Upper lobe of left lung (tissue), 4 donors: ENCODE measurements at regions not wholly inside any gene's neighbourhood (a gene's known extent, or its start where the extent isn't known, plus 50 kb on each side); places are given as distances from the start of the nearest gene placed in this dataset.

ENCODE experiments used
- POLR2A ChIP-seq, 4 donors: fragments of 450-650 bp; IDR thresholded peaks; one replicate each; pipeline ENCODE4 v1.5.1; 2016 to 2017; ENCODE audit warnings: antibody characterized with exemption in 4 of 4, mild to moderate bottlenecking in 2 of 4
- POLR2AphosphoS5 ChIP-seq, 2 donors: sonication (generic); formaldehyde crosslinking; IDR thresholded peaks; one replicate each; pipeline ENCODE4 v1.5.1; 2017; ENCODE audit warnings: antibody characterized with exemption in 2 of 2
- TF ChIP-seq, protein P1 (sequence below), 6 experiments: fragments of 450-650 bp in 4 of 6; fragments of 200-600 bp in 2 of 6; sonication (generic) in 2 of 6; IDR thresholded peaks; one replicate each; pipeline ENCODE4 v1.5.1; 2016 to 2019; ENCODE audit warnings: antibody characterized with exemption in 6 of 6

DNA sequence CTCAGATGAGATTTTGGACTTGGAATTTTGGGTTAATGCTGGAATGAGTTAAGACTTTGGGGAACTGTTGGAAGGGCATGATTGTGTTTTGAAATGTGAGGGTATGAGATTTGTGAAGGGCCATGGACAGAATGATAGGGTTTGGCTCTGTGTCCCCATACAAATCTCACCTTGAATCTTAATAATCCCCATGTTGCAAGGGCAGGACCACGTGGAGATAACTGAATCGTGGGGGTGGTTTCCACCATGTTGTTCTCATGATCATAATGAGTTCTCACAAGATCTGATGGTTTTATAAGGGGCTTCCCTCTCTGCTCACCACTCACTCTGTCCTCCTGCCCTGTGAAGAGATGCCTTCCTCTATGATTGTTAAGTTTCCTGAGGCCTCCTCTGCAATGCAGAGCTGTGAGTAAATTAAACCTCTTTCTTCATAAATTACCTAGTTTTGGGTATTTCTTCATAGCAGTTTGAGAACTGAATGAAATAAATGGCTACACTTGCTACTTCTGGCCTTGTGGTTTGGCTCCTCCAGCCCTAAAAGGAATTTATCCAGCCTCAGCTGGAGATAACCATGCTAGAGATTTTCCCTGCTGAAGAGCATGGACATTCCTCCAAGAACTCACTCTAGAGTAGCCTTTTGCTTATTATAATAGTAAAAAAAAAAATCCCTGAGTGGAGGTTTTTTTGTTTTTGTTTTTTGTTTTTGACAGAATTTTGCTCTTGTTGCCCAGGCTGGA lies 144.3 kb upstream of the TFPI start:
- TF ChIP-seq, protein P1, sequence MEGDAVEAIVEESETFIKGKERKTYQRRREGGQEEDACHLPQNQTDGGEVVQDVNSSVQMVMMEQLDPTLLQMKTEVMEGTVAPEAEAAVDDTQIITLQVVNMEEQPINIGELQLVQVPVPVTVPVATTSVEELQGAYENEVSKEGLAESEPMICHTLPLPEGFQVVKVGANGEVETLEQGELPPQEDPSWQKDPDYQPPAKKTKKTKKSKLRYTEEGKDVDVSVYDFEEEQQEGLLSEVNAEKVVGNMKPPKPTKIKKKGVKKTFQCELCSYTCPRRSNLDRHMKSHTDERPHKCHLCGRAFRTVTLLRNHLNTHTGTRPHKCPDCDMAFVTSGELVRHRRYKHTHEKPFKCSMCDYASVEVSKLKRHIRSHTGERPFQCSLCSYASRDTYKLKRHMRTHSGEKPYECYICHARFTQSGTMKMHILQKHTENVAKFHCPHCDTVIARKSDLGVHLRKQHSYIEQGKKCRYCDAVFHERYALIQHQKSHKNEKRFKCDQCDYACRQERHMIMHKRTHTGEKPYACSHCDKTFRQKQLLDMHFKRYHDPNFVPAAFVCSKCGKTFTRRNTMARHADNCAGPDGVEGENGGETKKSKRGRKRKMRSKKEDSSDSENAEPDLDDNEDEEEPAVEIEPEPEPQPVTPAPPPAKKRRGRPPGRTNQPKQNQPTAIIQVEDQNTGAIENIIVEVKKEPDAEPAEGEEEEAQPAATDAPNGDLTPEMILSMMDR (IDR thresholded peaks at IDR 0.05) = no peak
- TF ChIP-seq POLR2A (IDR thresholded peaks at IDR 0.05) = no peak
- TF ChIP-seq POLR2AphosphoS5 (IDR thresholded peaks at IDR 0.05) = no peak
